ENCODE measurements at regions not wholly inside any gene's neighbourhood (a gene's known extent, or its start where the extent isn't known, plus 50 kb on each side); places are given as distances from the start of the nearest gene placed in this dataset.

DNA sequence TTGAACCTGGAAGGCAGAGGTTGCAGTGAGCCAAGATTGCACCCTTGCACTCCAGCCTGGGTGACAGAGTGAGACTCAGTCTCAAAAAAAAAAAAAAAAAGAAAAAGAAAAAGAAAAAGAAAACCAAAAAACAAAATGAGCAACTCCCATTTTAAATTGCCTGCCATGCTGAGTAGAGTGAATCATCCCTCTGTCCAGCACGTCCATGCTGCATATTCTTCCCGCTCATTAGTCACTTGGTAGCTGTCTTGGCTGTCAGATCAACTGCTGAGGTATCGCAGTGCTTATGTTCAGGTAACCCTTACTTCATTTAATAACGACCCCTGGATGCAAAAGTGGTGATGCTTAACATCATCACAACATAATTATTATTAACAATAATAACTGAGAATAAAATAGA is 60.7 kb upstream of the SMOX start:
- H3K27me3 Mint-ChIP-seq (ENCODE audit: low read depth): no peaks in the 10 kb centered on the region
- no peak for DNase-seq (ENCODE audit: low spot score)
- no peak overlapping the region for H3K4me3 Mint-ChIP-seq (ENCODE audit: unreplicated experiment)
- H3K9me3 Mint-ChIP-seq (ENCODE audit: low read depth): no peaks in the 10 kb centered on the region
- peaks cover 37% of the 10 kb centered on the region for H3K4me1 Mint-ChIP-seq (ENCODE audit: low read depth)
- no peak overlapping the region for H3K27ac Mint-ChIP-seq (ENCODE audit: unreplicated experiment)
- H3K36me3 Mint-ChIP-seq (ENCODE audit: low read depth): no peaks in the 10 kb centered on the region
- TF ChIP-seq, protein P1, sequence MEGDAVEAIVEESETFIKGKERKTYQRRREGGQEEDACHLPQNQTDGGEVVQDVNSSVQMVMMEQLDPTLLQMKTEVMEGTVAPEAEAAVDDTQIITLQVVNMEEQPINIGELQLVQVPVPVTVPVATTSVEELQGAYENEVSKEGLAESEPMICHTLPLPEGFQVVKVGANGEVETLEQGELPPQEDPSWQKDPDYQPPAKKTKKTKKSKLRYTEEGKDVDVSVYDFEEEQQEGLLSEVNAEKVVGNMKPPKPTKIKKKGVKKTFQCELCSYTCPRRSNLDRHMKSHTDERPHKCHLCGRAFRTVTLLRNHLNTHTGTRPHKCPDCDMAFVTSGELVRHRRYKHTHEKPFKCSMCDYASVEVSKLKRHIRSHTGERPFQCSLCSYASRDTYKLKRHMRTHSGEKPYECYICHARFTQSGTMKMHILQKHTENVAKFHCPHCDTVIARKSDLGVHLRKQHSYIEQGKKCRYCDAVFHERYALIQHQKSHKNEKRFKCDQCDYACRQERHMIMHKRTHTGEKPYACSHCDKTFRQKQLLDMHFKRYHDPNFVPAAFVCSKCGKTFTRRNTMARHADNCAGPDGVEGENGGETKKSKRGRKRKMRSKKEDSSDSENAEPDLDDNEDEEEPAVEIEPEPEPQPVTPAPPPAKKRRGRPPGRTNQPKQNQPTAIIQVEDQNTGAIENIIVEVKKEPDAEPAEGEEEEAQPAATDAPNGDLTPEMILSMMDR (IDR thresholded peaks at IDR 0.05): no peak

GRCh38 chr20:4086771-4087687 is 61.6 kb upstream of the SMOX start:
- peaks cover 2% of the 10 kb centered on the region for H3K36me3 Mint-ChIP-seq (ENCODE audit: low read depth)
- H3K27me3 Mint-ChIP-seq (ENCODE audit: low read depth): no peaks in the 10 kb centered on the region
- DNase-seq (ENCODE audit: low spot score): no peak
- peaks cover 3% of the 10 kb centered on the region for H3K9me3 Mint-ChIP-seq (ENCODE audit: low read depth)
- no peak overlapping the region for H3K4me3 Mint-ChIP-seq (ENCODE audit: unreplicated experiment)
- TF ChIP-seq, protein P1 (IDR thresholded peaks at IDR 0.05): no peak
- no peak overlapping the region for H3K27ac Mint-ChIP-seq (ENCODE audit: unreplicated experiment)
- H3K4me1 Mint-ChIP-seq (ENCODE audit: low read depth): peaks cover 45% of the 10 kb centered on the region

DNA sequence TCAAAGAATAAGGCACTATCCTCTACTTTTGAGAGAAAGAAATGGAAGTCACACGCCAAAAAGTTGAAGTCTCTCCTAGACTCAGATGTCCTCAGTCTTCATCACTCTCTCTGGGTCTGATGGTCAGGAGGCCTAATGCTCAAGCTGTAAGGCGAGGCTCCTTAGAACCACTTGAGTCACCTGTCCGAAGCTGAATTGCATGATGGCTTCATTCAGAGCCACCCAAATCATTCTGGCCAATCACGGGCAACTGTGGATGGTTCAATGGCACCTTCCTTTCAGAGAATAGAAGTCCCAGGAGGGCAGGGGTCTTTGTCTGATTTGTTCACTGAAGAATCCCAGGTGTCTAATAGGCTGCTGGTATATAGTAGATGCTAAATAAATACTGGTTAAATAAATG is 63.9 kb upstream of the SMOX start:
- no peaks in the 10 kb centered on the region for H3K27me3 Mint-ChIP-seq (ENCODE audit: low read depth)
- peaks cover 9% of the 10 kb centered on the region for H3K9me3 Mint-ChIP-seq (ENCODE audit: low read depth)
- peaks cover 30% of the 10 kb centered on the region for H3K4me1 Mint-ChIP-seq (ENCODE audit: low read depth)
- no peak for DNase-seq (ENCODE audit: low spot score)
- TF ChIP-seq, protein P1 (IDR thresholded peaks at IDR 0.05): no peak
- peaks cover 7% of the 10 kb centered on the region for H3K36me3 Mint-ChIP-seq (ENCODE audit: low read depth)
- peak overlapping the region; percentile 0 for H3K27ac Mint-ChIP-seq (ENCODE audit: unreplicated experiment)
- no peak overlapping the region for H3K4me3 Mint-ChIP-seq (ENCODE audit: unreplicated experiment)

- TF ChIP-seq, protein P1 (IDR thresholded peaks at IDR 0.05): no peak
- no peak for DNase-seq (ENCODE audit: low spot score)
- peaks cover 9% of the 10 kb centered on the region for H3K9me3 Mint-ChIP-seq (ENCODE audit: low read depth)
- no peak overlapping the region for H3K27ac Mint-ChIP-seq (ENCODE audit: unreplicated experiment)
- H3K4me1 Mint-ChIP-seq (ENCODE audit: low read depth): peaks cover 30% of the 10 kb centered on the region
- no peaks in the 10 kb centered on the region for H3K27me3 Mint-ChIP-seq (ENCODE audit: low read depth)
- no peak overlapping the region for H3K4me3 Mint-ChIP-seq (ENCODE audit: unreplicated experiment)
- peaks cover 7% of the 10 kb centered on the region for H3K36me3 Mint-ChIP-seq (ENCODE audit: low read depth)
These were observed 64.5 kb upstream of the SMOX start for GRCh38 chr20:4084096-4084495.

DNA sequence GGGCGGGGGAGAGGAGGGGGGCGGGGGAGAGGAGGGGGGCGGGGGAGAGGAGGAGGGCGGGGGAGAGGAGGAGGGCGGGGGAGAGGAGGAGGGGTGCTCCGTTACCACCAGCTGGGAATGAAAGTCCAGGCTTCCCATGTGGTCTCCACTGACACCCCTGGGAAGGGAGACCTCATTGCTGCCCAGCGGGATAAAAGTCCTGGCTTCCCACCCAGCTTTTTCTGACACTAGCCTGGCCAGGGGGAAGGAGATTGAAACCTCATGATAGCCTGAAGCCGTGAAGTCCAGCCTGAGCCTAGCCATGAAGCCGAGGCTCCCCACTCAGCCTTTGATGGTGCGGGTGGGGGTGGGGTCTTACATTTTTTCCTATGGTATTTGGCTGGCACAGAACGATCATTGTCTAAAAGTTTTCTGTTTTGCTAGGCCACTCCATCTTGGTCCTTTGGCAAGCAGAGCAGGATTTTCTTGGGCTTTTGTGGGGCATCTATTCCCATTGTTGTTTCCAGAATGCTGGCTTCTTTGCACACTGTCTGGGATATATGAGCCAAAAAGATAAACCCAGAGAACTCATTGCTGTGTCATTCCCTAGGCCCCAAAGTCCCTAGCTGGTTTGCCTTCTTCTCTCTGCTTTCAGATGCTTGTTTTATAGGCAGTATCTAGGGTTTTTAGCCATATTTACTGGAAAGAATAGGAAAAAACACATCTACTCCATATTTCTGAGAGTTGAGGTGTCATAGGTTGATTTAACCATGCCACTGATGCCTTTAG is 65.3 kb upstream of the SMOX start:
- Mint-ChIP-seq H3K9me3 (ENCODE audit: low read depth) (peaks cover 9% of the 10 kb centered on the region), H3K4me3 (ENCODE audit: unreplicated experiment) (no peak overlapping the region), H3K4me1 (ENCODE audit: low read depth) (peaks cover 30% of the 10 kb centered on the region), H3K27ac (ENCODE audit: unreplicated experiment) (no peak overlapping the region), H3K36me3 (ENCODE audit: low read depth) (peaks cover 7% of the 10 kb centered on the region), H3K27me3 (ENCODE audit: low read depth) (no peaks in the 10 kb centered on the region)
- no peak for DNase-seq (ENCODE audit: low spot score)
- TF ChIP-seq, protein P1 (IDR thresholded peaks at IDR 0.05): no peak

Measured in chondrocyte (in vitro differentiated cells).